SK-N-SH (cell line): ENCODE measurements at regions not wholly inside any gene's neighbourhood (a gene's known extent, or its start where the extent isn't known, plus 50 kb on each side); places are given as distances from the start of the nearest gene placed in this dataset.

Source experiments
- CHD2 ChIP-seq: fragments of 150-350 bp; IDR thresholded peaks from 2 replicates; pipeline ENCODE4 v1.6.1; 2018; ENCODE audit warnings: low read length; ENCODE audit not compliant: partially characterized antibody
- CTCF ChIP-seq: fragments of 200-600 bp; sonication (generic); IDR thresholded peaks from 2 replicates; pipeline ENCODE4 v1.6.1; 2017; ENCODE audit warnings: antibody characterized with exemption, mild to moderate bottlenecking, moderate library complexity
- EZH2phosphoT487 ChIP-seq: fragments of 200-600 bp; sonication (generic); IDR thresholded peaks from 2 replicates; pipeline ENCODE4 v1.6.1; 2017; ENCODE audit warnings: low read depth, mixed run types, mild to moderate bottlenecking, antibody characterized with exemption, moderate library complexity, borderline replicate concordance
- FOXM1 ChIP-seq: IDR thresholded peaks from 2 replicates; pipeline ENCODE4 v1.4.0; 2012; ENCODE audit warnings: low read depth, mild to moderate bottlenecking
- JUND ChIP-seq: IDR thresholded peaks from 2 replicates; pipeline ENCODE4 v1.4.0; 2012
- NRF1 ChIP-seq: IDR thresholded peaks from 2 replicates; pipeline ENCODE4 v1.6.1; 2012; ENCODE audit warnings: low read depth, mild to moderate bottlenecking, low read length
- POLR2AphosphoS5 ChIP-seq: IDR thresholded peaks from 2 replicates; pipeline ENCODE4 v1.6.1; 2012; ENCODE audit warnings: low read depth, low read length
- RAD21 ChIP-seq: IDR thresholded peaks from 2 replicates; pipeline ENCODE4 v1.6.1; 2012; ENCODE audit warnings: mild to moderate bottlenecking, low read length
- REST ChIP-seq: IDR thresholded peaks from 2 replicates; pipeline ENCODE4 v1.6.1; 2012; ENCODE audit warnings: mild to moderate bottlenecking, low read depth, low read length, moderate library complexity
- RFX5 ChIP-seq: IDR thresholded peaks from 2 replicates; pipeline ENCODE4 v1.6.1; 2012; ENCODE audit warnings: mild to moderate bottlenecking, improper control_type of control experiment, low read length
- TAF1 ChIP-seq: IDR thresholded peaks from 2 replicates; pipeline ENCODE4 v1.6.1; 2012; ENCODE audit warnings: low read depth, mild to moderate bottlenecking, low read length, moderate library complexity, borderline replicate concordance
- TEAD4 ChIP-seq: IDR thresholded peaks from 2 replicates; pipeline ENCODE4 v1.4.0; 2012; ENCODE audit warnings: mild to moderate bottlenecking, borderline replicate concordance; ENCODE audit not compliant: insufficient read depth
- USF2 ChIP-seq: fragments of 150-350 bp; IDR thresholded peaks from 2 replicates; pipeline ENCODE4 v1.6.1; 2017; ENCODE audit warnings: antibody characterized with exemption, low read length, low read depth, borderline replicate concordance

- TF ChIP-seq TEAD4 (no peak), NRF1 (no peak), JUND (no peak), FOXM1 (no peak), TAF1 (no peak), CTCF (no peak), RFX5 (no peak), EZH2phosphoT487 (no peak), USF2 (no peak), CHD2 (no peak), REST (no peak), POLR2AphosphoS5 (no peak), RAD21 (no peak)
Observed at GRCh38 chr3:189561256-189561655, 69.9 kb upstream of the TP63 start.
